ENCODE measurements at regions not wholly inside any gene's neighbourhood (a gene's known extent, or its start where the extent isn't known, plus 50 kb on each side); places are given as distances from the start of the nearest gene placed in this dataset.

GRCh38 chr4:123121241-123121907 lies 199.0 kb upstream of the NUDT6 start:
- no peak for DNase-seq
- intact Hi-C loops (cut with DNase I; ENCODE audit: low total_unique reads): no loop called here
- Histone ChIP-seq H3K9me3 (no peaks in the 10 kb centered on the region), H3K4me3 (no peak overlapping the region), H3K36me3 (no peaks in the 10 kb centered on the region), H3K4me1 (peaks cover 0 to 10% (median 0%) of the 10 kb centered on the region in 4 donors), H3K27ac (no peak overlapping the region), H3K27me3 (no peaks in the 10 kb centered on the region)
- WGBS, 2 donors (ENCODE audit: low coverage in 1 of 2): 54 to 68% methylated on average over 2 of the region's 2 CpGs
- in situ Hi-C loops (cut with MboI; ENCODE audit: low pct_ligation_motif_present in 1 of 4, low pct_unique_long_range_greater_than_20kb in 1 of 4, low sequenced_read_pairs in 3 of 4): loop anchor here in 3 of 4 donors (25.0 kb wide), 2 partner anchors 541 to 991 kb away; no protein-coding TSS in a partner anchor
- TF ChIP-seq POLR2A (IDR thresholded peaks at IDR 0.05) (no peak), CTCF (IDR thresholded peaks at IDR 0.05) (no peak), EP300 (IDR thresholded peaks at IDR 0.05; ENCODE audit: low read depth) (no peak), POLR2AphosphoS5 (IDR thresholded peaks at IDR 0.05) (no peak)

GRCh38 chr4:123125477-123125876 lies 203.1 kb upstream of the NUDT6 start:
- in situ Hi-C loops (cut with MboI; ENCODE audit: low pct_ligation_motif_present in 1 of 4, low pct_unique_long_range_greater_than_20kb in 1 of 4, low sequenced_read_pairs in 3 of 4) (loop anchor here in 1 of 4 donors (25.0 kb wide), 1 partner anchor 262 kb away; the partner anchor contains the start of gene SPRY1), intact Hi-C loops (cut with DNase I; ENCODE audit: low total_unique reads) (no loop called here)
- no peak overlapping the region for H3K4me3 ChIP-seq

DNA sequence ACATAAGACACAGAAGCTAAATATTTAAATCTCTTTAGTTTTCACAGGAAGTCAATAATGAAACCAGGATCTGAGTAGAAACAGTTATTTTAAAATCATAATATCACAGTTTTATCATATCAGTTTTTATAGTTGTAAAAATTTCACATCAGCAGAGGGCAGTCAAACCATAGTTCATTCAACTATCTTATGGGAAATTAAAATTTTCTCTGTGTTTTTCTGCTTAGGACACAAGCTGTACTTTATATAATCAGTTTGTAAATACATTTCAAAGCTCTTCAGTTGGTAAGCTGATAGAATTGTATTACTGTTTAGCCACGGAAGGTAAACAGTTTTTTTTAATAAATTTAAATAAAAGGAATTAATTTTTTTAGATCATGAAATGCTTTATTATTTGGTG lies 204.8 kb upstream of the NUDT6 start:
- H3K36me3 ChIP-seq: no peaks in the 10 kb centered on the region
- no peaks in the 10 kb centered on the region for H3K9me3 ChIP-seq
- no peak overlapping the region for H3K4me3 ChIP-seq
- no peak for DNase-seq
- TF ChIP-seq CTCF (IDR thresholded peaks at IDR 0.05): peak in 2 of 5 experiments; percentile 20 to 28
- TF ChIP-seq EP300 (IDR thresholded peaks at IDR 0.05; ENCODE audit: low read depth): no peak
- no peaks in the 10 kb centered on the region for H3K27me3 ChIP-seq
- no peak overlapping the region for H3K27ac ChIP-seq
- in situ Hi-C loops (cut with MboI; ENCODE audit: low pct_ligation_motif_present in 1 of 4, low pct_unique_long_range_greater_than_20kb in 1 of 4, low sequenced_read_pairs in 3 of 4): loop anchor here in 1 of 4 donors (25.0 kb wide), 1 partner anchor 260 kb away; the partner anchor contains the start of gene SPRY1
- peaks cover 0 to 5% (median 0%) of the 10 kb centered on the region in 4 donors for H3K4me1 ChIP-seq
- 64 to 76% methylated on average over 1 of the region's 1 CpG for WGBS, 2 donors (ENCODE audit: low coverage in 1 of 2)
- intact Hi-C loops (cut with DNase I; ENCODE audit: low total_unique reads): no loop called here

More at GRCh38 chr4:123125477-123125876, 203.1 kb upstream of the NUDT6 start:
- 90 to 92% methylated on average over 1 of the region's 1 CpG for WGBS, 2 donors (ENCODE audit: low coverage in 1 of 2)
- Histone ChIP-seq H3K27me3 (no peaks in the 10 kb centered on the region), H3K36me3 (no peaks in the 10 kb centered on the region), H3K4me1 (peaks cover 0 to 5% (median 0%) of the 10 kb centered on the region in 4 donors), H3K27ac (no peak overlapping the region), H3K9me3 (no peaks in the 10 kb centered on the region)
- DNase-seq: no peak
- no peak for TF ChIP-seq POLR2AphosphoS5 (IDR thresholded peaks at IDR 0.05)
- TF ChIP-seq POLR2A (IDR thresholded peaks at IDR 0.05): no peak
- no peak for TF ChIP-seq CTCF (IDR thresholded peaks at IDR 0.05)
- TF ChIP-seq EP300 (IDR thresholded peaks at IDR 0.05; ENCODE audit: low read depth): no peak

DNA sequence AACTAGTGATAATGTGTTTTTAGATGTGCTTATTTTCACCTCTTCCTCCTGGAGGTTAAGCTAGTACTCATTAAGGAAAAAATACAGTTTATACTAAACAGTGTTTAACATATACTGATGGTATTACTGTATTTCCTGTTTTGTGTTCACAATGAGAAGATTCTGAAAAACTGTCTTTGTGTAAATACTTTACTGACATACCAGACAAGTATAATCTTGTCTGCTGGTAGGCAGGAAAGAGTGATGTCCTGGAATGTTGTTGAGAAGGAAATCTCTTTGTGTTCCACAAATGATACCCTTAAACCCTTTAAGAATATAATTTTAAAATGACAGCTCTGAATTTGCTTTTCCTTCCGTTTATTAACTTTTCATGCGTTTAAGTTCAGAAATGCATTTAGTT lies 205.5 kb upstream of the NUDT6 start:
- Histone ChIP-seq H3K4me1 (peaks cover 0 to 2% (median 0%) of the 10 kb centered on the region in 4 donors), H3K4me3 (no peak overlapping the region), H3K27ac (no peak overlapping the region), H3K27me3 (no peaks in the 10 kb centered on the region), H3K36me3 (no peaks in the 10 kb centered on the region), H3K9me3 (no peaks in the 10 kb centered on the region)
- WGBS, 2 donors (ENCODE audit: low coverage in 1 of 2): 72 to 86% methylated on average over 2 of the region's 2 CpGs
- DNase-seq: no peak
- intact Hi-C loops (cut with DNase I; ENCODE audit: low total_unique reads): no loop called here
- TF ChIP-seq CTCF (IDR thresholded peaks at IDR 0.05): no peak
- TF ChIP-seq POLR2A (IDR thresholded peaks at IDR 0.05): no peak
- no peak for TF ChIP-seq EP300 (IDR thresholded peaks at IDR 0.05; ENCODE audit: low read depth)
- no peak for TF ChIP-seq POLR2AphosphoS5 (IDR thresholded peaks at IDR 0.05)
- in situ Hi-C loops (cut with MboI; ENCODE audit: low pct_ligation_motif_present in 1 of 4, low pct_unique_long_range_greater_than_20kb in 1 of 4, low sequenced_read_pairs in 3 of 4): loop anchor here in 1 of 4 donors (25.0 kb wide), 1 partner anchor 259 kb away; the partner anchor contains the start of gene SPRY1
